SK-N-SH (cell line): ENCODE measurements at regions not wholly inside any gene's neighbourhood (a gene's known extent, or its start where the extent isn't known, plus 50 kb on each side); places are given as distances from the start of the nearest gene placed in this dataset.

Source experiments
- EP300 ChIP-seq, 2 experiments: IDR thresholded peaks; 2 replicates each; pipeline versions ENCODE4 v1.4.0 to v1.6.1; 2012; ENCODE audit warnings: borderline replicate concordance in 1 of 2, low read depth in 1 of 2, low read length in 1 of 2
- POLR2AphosphoS5 ChIP-seq: IDR thresholded peaks from 2 replicates; pipeline ENCODE4 v1.6.1; 2012; ENCODE audit warnings: low read depth, low read length
- RCOR1 ChIP-seq: fragments of 150-350 bp; IDR thresholded peaks from 2 replicates; pipeline ENCODE4 v1.6.1; 2017; ENCODE audit warnings: antibody characterized with exemption, low read length
- RXRA ChIP-seq: IDR thresholded peaks from 2 replicates; pipeline ENCODE4 v1.4.0; 2012; ENCODE audit warnings: low read depth, mild to moderate bottlenecking, borderline replicate concordance
- SIN3A ChIP-seq: IDR thresholded peaks from 2 replicates; pipeline ENCODE4 v1.6.1; 2012; ENCODE audit warnings: low read depth, mild to moderate bottlenecking, low read length, moderate library complexity, borderline replicate concordance
- SMC3 ChIP-seq: IDR thresholded peaks from 2 replicates; pipeline ENCODE4 v1.6.1; 2012; ENCODE audit warnings: low read depth, low read length, improper control_type of control experiment
- TAF1 ChIP-seq: IDR thresholded peaks from 2 replicates; pipeline ENCODE4 v1.6.1; 2012; ENCODE audit warnings: low read depth, mild to moderate bottlenecking, low read length, moderate library complexity, borderline replicate concordance
- TEAD4 ChIP-seq: IDR thresholded peaks from 2 replicates; pipeline ENCODE4 v1.4.0; 2012; ENCODE audit warnings: mild to moderate bottlenecking, borderline replicate concordance; ENCODE audit not compliant: insufficient read depth
- TF ChIP-seq, protein P1 (sequence below): fragments of 200-600 bp; sonication (generic); IDR thresholded peaks from 2 replicates; pipeline ENCODE4 v1.6.1; 2017; ENCODE audit warnings: antibody characterized with exemption, mild to moderate bottlenecking, moderate library complexity
- TF ChIP-seq, protein P2 (sequence below): IDR thresholded peaks from 2 replicates; pipeline ENCODE4 v1.4.0; 2012; ENCODE audit warnings: low read depth
- TF ChIP-seq, protein P3 (sequence below): IDR thresholded peaks from 2 replicates; pipeline ENCODE4 v1.6.1; 2012; ENCODE audit warnings: mild to moderate bottlenecking, low read depth, low read length, moderate library complexity

DNA sequence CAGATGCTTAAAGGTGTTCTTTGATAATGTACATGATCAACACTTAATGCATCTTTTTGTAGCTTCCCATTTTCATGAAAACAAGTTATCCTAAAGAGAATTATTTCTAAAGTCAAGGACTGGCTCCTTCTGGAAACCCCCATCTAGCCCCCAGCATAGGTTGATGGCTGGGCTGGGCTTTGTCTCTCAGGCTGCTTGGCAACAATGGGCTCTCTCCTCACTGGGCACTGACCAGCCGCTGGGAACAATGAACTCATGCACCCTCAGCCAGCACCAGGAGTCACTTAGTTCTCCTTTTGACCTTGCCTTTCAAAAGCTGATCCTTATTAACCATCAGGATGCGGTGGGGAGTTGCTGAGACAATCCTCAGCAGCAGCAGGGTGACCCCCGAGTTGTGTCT is 293.0 kb upstream of the PLXNA2 start:
- TF ChIP-seq, protein P1, sequence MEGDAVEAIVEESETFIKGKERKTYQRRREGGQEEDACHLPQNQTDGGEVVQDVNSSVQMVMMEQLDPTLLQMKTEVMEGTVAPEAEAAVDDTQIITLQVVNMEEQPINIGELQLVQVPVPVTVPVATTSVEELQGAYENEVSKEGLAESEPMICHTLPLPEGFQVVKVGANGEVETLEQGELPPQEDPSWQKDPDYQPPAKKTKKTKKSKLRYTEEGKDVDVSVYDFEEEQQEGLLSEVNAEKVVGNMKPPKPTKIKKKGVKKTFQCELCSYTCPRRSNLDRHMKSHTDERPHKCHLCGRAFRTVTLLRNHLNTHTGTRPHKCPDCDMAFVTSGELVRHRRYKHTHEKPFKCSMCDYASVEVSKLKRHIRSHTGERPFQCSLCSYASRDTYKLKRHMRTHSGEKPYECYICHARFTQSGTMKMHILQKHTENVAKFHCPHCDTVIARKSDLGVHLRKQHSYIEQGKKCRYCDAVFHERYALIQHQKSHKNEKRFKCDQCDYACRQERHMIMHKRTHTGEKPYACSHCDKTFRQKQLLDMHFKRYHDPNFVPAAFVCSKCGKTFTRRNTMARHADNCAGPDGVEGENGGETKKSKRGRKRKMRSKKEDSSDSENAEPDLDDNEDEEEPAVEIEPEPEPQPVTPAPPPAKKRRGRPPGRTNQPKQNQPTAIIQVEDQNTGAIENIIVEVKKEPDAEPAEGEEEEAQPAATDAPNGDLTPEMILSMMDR: no peak
- TF ChIP-seq SMC3 (no peak), EP300 (IDR thresholded peaks at IDR 0.05; ENCODE audit: borderline replicate concordance in 1 of 2, low read depth in 1 of 2, low read length in 1 of 2) (no peak), TEAD4 (no peak), SIN3A (no peak), RXRA (no peak), POLR2AphosphoS5 (no peak), TAF1 (no peak), RCOR1 (no peak)
- TF ChIP-seq, protein P2, sequence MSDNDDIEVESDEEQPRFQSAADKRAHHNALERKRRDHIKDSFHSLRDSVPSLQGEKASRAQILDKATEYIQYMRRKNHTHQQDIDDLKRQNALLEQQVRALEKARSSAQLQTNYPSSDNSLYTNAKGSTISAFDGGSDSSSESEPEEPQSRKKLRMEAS: no peak
- TF ChIP-seq, protein P3, sequence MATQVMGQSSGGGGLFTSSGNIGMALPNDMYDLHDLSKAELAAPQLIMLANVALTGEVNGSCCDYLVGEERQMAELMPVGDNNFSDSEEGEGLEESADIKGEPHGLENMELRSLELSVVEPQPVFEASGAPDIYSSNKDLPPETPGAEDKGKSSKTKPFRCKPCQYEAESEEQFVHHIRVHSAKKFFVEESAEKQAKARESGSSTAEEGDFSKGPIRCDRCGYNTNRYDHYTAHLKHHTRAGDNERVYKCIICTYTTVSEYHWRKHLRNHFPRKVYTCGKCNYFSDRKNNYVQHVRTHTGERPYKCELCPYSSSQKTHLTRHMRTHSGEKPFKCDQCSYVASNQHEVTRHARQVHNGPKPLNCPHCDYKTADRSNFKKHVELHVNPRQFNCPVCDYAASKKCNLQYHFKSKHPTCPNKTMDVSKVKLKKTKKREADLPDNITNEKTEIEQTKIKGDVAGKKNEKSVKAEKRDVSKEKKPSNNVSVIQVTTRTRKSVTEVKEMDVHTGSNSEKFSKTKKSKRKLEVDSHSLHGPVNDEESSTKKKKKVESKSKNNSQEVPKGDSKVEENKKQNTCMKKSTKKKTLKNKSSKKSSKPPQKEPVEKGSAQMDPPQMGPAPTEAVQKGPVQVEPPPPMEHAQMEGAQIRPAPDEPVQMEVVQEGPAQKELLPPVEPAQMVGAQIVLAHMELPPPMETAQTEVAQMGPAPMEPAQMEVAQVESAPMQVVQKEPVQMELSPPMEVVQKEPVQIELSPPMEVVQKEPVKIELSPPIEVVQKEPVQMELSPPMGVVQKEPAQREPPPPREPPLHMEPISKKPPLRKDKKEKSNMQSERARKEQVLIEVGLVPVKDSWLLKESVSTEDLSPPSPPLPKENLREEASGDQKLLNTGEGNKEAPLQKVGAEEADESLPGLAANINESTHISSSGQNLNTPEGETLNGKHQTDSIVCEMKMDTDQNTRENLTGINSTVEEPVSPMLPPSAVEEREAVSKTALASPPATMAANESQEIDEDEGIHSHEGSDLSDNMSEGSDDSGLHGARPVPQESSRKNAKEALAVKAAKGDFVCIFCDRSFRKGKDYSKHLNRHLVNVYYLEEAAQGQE: no peak
